B cell (primary cell): ENCODE measurements at regions not wholly inside any gene's neighbourhood (a gene's known extent, or its start where the extent isn't known, plus 50 kb on each side); places are given as distances from the start of the nearest gene placed in this dataset.

Experiments used
- EZH2 ChIP-seq: IDR thresholded peaks from 2 replicates; pipeline ENCODE4 v1.6.1; 2012; ENCODE audit warnings: borderline replicate concordance, low read depth, mild to moderate bottlenecking, moderate library complexity, low read length; ENCODE audit not compliant: insufficient read depth, poor library complexity, severe bottlenecking
- TF ChIP-seq, protein P1 (sequence below): fragments of 200-600 bp; IDR thresholded peaks from one replicate; pipeline ENCODE4 v1.8.0; 2022; ENCODE audit warnings: antibody characterized with exemption, mild to moderate bottlenecking

DNA sequence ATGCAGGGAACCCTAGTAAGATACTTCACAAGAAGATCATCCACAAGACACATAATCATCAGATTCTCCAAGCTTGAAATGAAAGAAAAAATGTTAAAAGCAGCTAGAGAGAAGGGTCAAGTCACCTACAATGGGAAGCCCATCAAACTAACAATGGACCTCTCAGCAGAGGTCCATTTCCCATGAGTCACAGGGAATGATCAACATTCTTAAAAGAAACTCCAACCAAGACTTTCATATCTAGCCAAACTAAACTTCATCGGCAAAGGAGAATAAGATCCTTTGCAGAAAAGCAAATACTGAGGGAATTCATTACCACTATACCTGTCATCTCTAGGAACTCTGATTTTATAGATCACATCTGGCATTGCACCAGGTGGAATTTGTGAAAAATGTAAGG lies 52.9 kb upstream of the SPATA31E1 start:
- TF ChIP-seq, protein P1, sequence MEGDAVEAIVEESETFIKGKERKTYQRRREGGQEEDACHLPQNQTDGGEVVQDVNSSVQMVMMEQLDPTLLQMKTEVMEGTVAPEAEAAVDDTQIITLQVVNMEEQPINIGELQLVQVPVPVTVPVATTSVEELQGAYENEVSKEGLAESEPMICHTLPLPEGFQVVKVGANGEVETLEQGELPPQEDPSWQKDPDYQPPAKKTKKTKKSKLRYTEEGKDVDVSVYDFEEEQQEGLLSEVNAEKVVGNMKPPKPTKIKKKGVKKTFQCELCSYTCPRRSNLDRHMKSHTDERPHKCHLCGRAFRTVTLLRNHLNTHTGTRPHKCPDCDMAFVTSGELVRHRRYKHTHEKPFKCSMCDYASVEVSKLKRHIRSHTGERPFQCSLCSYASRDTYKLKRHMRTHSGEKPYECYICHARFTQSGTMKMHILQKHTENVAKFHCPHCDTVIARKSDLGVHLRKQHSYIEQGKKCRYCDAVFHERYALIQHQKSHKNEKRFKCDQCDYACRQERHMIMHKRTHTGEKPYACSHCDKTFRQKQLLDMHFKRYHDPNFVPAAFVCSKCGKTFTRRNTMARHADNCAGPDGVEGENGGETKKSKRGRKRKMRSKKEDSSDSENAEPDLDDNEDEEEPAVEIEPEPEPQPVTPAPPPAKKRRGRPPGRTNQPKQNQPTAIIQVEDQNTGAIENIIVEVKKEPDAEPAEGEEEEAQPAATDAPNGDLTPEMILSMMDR: no peak
- no peak for TF ChIP-seq EZH2
